ENCODE measurements at regions not wholly inside any gene's neighbourhood (a gene's known extent, or its start where the extent isn't known, plus 50 kb on each side); places are given as distances from the start of the nearest gene placed in this dataset.

GRCh38 chr12:115849262-115849943 is 428.1 kb downstream of the MED13L start:
- Histone ChIP-seq H3F3A (ENCODE audit: low read depth) (no peaks in the 10 kb centered on the region), H3K9me3 (ENCODE audit: low read depth) (no peaks in the 10 kb centered on the region), H3K27ac (no peak overlapping the region), H3K4me2 (no peak overlapping the region), H3K36me3 (no peaks in the 10 kb centered on the region), H3K9ac (no peak overlapping the region), H3K4me1 (no peaks in the 10 kb centered on the region), H3K4me3 (no peak overlapping the region), H4K20me1 (ENCODE audit: low read depth) (no peaks in the 10 kb centered on the region), H2AFZ (replicated peaks) (no peak overlapping the region), H3K27me3 (no peaks in the 10 kb centered on the region), H3K79me2 (ENCODE audit: low read depth) (no peaks in the 10 kb centered on the region)
- no peak for TF ChIP-seq EZH2 (IDR thresholded peaks at IDR 0.05)
- TF ChIP-seq CTCF (IDR thresholded peaks at IDR 0.05), result no peak
- no peak for TF ChIP-seq EZH2phosphoT487 (IDR thresholded peaks at IDR 0.05)
- H3K9me3 Mint-ChIP-seq, result no peaks in the 10 kb centered on the region
- H3K27ac Mint-ChIP-seq, result no peak overlapping the region
- H3K4me1 Mint-ChIP-seq, result no peaks in the 10 kb centered on the region
- DNase-seq (ENCODE audit: low spot score), result no peak
- no peaks in the 10 kb centered on the region for H3K36me3 Mint-ChIP-seq
- no peaks in the 10 kb centered on the region for H3K27me3 Mint-ChIP-seq (ENCODE audit: insufficient read depth, low read depth)
- H3K4me3 Mint-ChIP-seq, result no peak overlapping the region

- H3K36me3 Mint-ChIP-seq, result no peaks in the 10 kb centered on the region
- no peaks in the 10 kb centered on the region for H3K9me3 ChIP-seq (ENCODE audit: low read depth)
- no peak for TF ChIP-seq EZH2 (IDR thresholded peaks at IDR 0.05)
- no peak for TF ChIP-seq CTCF (IDR thresholded peaks at IDR 0.05)
- TF ChIP-seq EZH2phosphoT487 (IDR thresholded peaks at IDR 0.05), result no peak
- H3K9me3 Mint-ChIP-seq, result no peaks in the 10 kb centered on the region
- H3K4me3 ChIP-seq, result no peak overlapping the region
- no peaks in the 10 kb centered on the region for H3K27me3 ChIP-seq
- H3F3A ChIP-seq (ENCODE audit: low read depth), result no peaks in the 10 kb centered on the region
- no peak overlapping the region for H3K27ac Mint-ChIP-seq
- H3K79me2 ChIP-seq (ENCODE audit: low read depth), result no peaks in the 10 kb centered on the region
- H3K4me1 Mint-ChIP-seq, result no peaks in the 10 kb centered on the region
- no peak for DNase-seq (ENCODE audit: low spot score)
- no peaks in the 10 kb centered on the region for H4K20me1 ChIP-seq (ENCODE audit: low read depth)
- H3K9ac ChIP-seq, result no peak overlapping the region
- H3K4me3 Mint-ChIP-seq, result no peak overlapping the region
- H2AFZ ChIP-seq (replicated peaks), result no peak overlapping the region
- H3K27me3 Mint-ChIP-seq (ENCODE audit: insufficient read depth, low read depth), result peaks cover 2% of the 10 kb centered on the region
- no peak overlapping the region for H3K27ac ChIP-seq
- no peak overlapping the region for H3K4me2 ChIP-seq
- H3K4me1 ChIP-seq, result no peaks in the 10 kb centered on the region
- H3K36me3 ChIP-seq, result no peaks in the 10 kb centered on the region
These were observed 430.1 kb downstream of the MED13L start for GRCh38 chr12:115847398-115847797.

GRCh38 chr12:115846516-115846915 is 431.0 kb downstream of the MED13L start:
- Histone ChIP-seq H3K36me3 (no peaks in the 10 kb centered on the region), H3K9me3 (ENCODE audit: low read depth) (no peaks in the 10 kb centered on the region), H3K27me3 (no peaks in the 10 kb centered on the region), H3K79me2 (ENCODE audit: low read depth) (no peaks in the 10 kb centered on the region), H2AFZ (replicated peaks) (no peak overlapping the region), H3F3A (ENCODE audit: low read depth) (no peaks in the 10 kb centered on the region), H4K20me1 (ENCODE audit: low read depth) (no peaks in the 10 kb centered on the region), H3K4me1 (no peaks in the 10 kb centered on the region), H3K27ac (no peak overlapping the region), H3K4me3 (no peak overlapping the region), H3K9ac (no peak overlapping the region), H3K4me2 (no peak overlapping the region)
- no peak overlapping the region for H3K27ac Mint-ChIP-seq
- no peak overlapping the region for H3K4me3 Mint-ChIP-seq
- no peaks in the 10 kb centered on the region for H3K36me3 Mint-ChIP-seq
- no peaks in the 10 kb centered on the region for H3K9me3 Mint-ChIP-seq
- peaks cover 2% of the 10 kb centered on the region for H3K27me3 Mint-ChIP-seq (ENCODE audit: insufficient read depth, low read depth)
- peak; percentile 22 for DNase-seq (ENCODE audit: low spot score)
- H3K4me1 Mint-ChIP-seq, result no peaks in the 10 kb centered on the region
- TF ChIP-seq EZH2 (IDR thresholded peaks at IDR 0.05) (no peak), EZH2phosphoT487 (IDR thresholded peaks at IDR 0.05) (no peak), CTCF (IDR thresholded peaks at IDR 0.05) (no peak)
